Panc1 (cell line): ENCODE measurements at regions not wholly inside any gene's neighbourhood (a gene's known extent, or its start where the extent isn't known, plus 50 kb on each side); places are given as distances from the start of the nearest gene placed in this dataset.

Experiments
- ATAC-seq: fragments of 200-7000 bp; cut with Tn5 transposase; 2 replicates; pipeline ENCODE4 v1.9.1; 2020; ENCODE audit warnings: mild to moderate bottlenecking, moderate library complexity
- BruUV-seq: library from RNA; stranded (reverse); fragments of 400-500 nt; replicated peaks from 2 replicates; lab custom pipeline; 2021; lab: Mats Ljungman, UMichigan
- CTCF ChIA-PET: fragments of 300-600 bp; sonication (Branson Sonifier 250); formaldehyde crosslinking; loops from one replicate; lab custom pipeline; 2022; ENCODE audit warnings: antibody characterized with exemption; lab: Charles Lee
- POLR2A ChIA-PET: fragments of 300-600 bp; sonication (Branson Sonifier 250); formaldehyde crosslinking; loops from one replicate; lab custom pipeline; 2022; ENCODE audit warnings: antibody characterized with exemption; lab: Charles Lee
- DNase-seq: peaks from one replicate; pipeline ENCODE4 v3.0.0-alpha.2; 2010; ENCODE audit warnings: low read depth, low spot score
- H3K27ac ChIP-seq: 2 replicates; pipeline ENCODE4 v1.5.1; 2011; ENCODE audit warnings: mild to moderate bottlenecking, low read length, inconsistent platforms
- H3K27me3 ChIP-seq: fragments of 200-500 bp; sonication (Bioruptor generic); 2 replicates; pipeline ENCODE4 v1.6.0; 2014; ENCODE audit warnings: low read length, inconsistent platforms; ENCODE audit not compliant: control insufficient read depth, insufficient read depth
- H3K36me3 ChIP-seq: fragments of 200-500 bp; sonication (Bioruptor generic); 2 replicates; pipeline ENCODE4 v1.5.1; 2014; ENCODE audit warnings: inconsistent platforms, mild to moderate bottlenecking, low read length, moderate library complexity; ENCODE audit not compliant: control insufficient read depth, insufficient read depth
- H3K4me1 ChIP-seq: 2 replicates; pipeline ENCODE4 v1.5.1; 2011; ENCODE audit warnings: inconsistent platforms, mild to moderate bottlenecking, low read length, moderate library complexity; ENCODE audit not compliant: control insufficient read depth, insufficient read depth
- H3K4me3 ChIP-seq, 2 experiments: 2 replicates each; pipeline ENCODE4 v1.5.1; 2011 to 2012; ENCODE audit warnings: low read depth in 2 of 2, low read length in 2 of 2, mild to moderate bottlenecking in 2 of 2, inconsistent platforms in 1 of 2, moderate library complexity in 1 of 2
- H3K9me3 ChIP-seq: fragments of 200-500 bp; sonication (Bioruptor generic); 2 replicates; pipeline ENCODE4 v1.5.1; 2014; ENCODE audit warnings: low read depth, mild to moderate bottlenecking, inconsistent platforms, low read length, moderate library complexity; ENCODE audit not compliant: control insufficient read depth, insufficient read depth
- POLR2AphosphoS5 ChIP-seq: IDR thresholded peaks from 2 replicates; pipeline ENCODE4 v1.6.1; 2012; ENCODE audit warnings: mild to moderate bottlenecking, low read depth, low read length, moderate library complexity
- SIN3A ChIP-seq: IDR thresholded peaks from 2 replicates; pipeline ENCODE4 v1.6.1; 2012; ENCODE audit warnings: low read depth, mild to moderate bottlenecking, low read length, moderate library complexity, borderline replicate concordance; ENCODE audit not compliant: insufficient read depth
- TCF7L2 ChIP-seq: IDR thresholded peaks from 2 replicates; pipeline ENCODE4 v1.6.1; 2011; ENCODE audit warnings: mild to moderate bottlenecking, low read depth, low read length, inconsistent platforms
- in situ Hi-C: cut with HindIII; loops from 2 replicates; pipeline ENCODE4 v1.10.0; 2016; ENCODE audit warnings: low sequenced_read_pairs, low pct_unique_long_range_greater_than_20kb
- intact Hi-C: fragments of 100-400 bp; cut with micrococcal nuclease; formaldehyde crosslinking; loops from one replicate; pipeline ENCODE4 v1.10.0; 2022; ENCODE audit not compliant: unreplicated experiment
- TF ChIP-seq, protein P1 (sequence below): fragments of 450-650 bp; IDR thresholded peaks from 2 replicates; pipeline ENCODE4 v1.5.1; 2017; ENCODE audit warnings: mild to moderate bottlenecking
- TF ChIP-seq, protein P2 (sequence below), 2 experiments: IDR thresholded peaks; 2 replicates each; pipeline ENCODE4 v1.6.1; 2011 to 2012; ENCODE audit warnings: low read depth in 2 of 2, control low read depth in 1 of 2, low read length in 1 of 2, mild to moderate bottlenecking in 1 of 2, moderate library complexity in 1 of 2; ENCODE audit not compliant: insufficient read depth in 1 of 2

DNA sequence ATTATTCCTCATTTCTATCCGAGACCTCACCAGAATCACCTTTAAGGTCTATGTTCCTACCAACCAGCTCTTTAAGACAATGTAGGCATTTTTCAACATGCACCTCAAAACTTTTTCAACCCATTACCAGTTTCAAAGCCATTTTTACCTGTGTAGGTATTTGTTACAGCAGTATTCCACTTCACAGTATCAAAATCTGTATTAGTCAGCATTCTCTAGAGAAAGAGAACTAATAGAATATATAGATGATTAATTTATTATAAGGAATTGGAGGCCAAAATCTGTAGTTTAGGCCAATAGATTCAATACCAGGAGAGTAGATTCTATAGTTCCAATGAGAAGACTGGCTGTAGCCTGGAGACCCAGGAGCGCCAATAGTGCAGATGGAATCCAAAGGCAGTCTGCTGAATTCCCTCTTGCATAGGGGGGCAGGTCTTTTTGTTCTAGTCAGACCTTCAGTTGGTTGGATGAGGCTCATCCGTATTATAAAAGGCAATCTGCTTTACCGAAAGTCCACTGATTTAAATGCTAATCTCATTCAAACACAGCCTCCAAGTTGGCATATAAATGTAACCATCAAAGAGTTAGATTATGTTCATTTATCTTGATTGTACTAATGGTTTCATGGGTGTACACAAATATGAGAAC is 151.6 kb upstream of the SYT1 start:
- intact Hi-C loops, result no loop called here
- Histone ChIP-seq H3K9me3 (no peaks in the 10 kb centered on the region), H3K27ac (no peak overlapping the region), H3K4me3 (no peak overlapping the region), H3K4me1 (no peaks in the 10 kb centered on the region), H3K36me3 (no peaks in the 10 kb centered on the region), H3K27me3 (no peaks in the 10 kb centered on the region)
- TF ChIP-seq SIN3A (no peak), POLR2AphosphoS5 (no peak), TCF7L2 (no peak)
- TF ChIP-seq, protein P1, sequence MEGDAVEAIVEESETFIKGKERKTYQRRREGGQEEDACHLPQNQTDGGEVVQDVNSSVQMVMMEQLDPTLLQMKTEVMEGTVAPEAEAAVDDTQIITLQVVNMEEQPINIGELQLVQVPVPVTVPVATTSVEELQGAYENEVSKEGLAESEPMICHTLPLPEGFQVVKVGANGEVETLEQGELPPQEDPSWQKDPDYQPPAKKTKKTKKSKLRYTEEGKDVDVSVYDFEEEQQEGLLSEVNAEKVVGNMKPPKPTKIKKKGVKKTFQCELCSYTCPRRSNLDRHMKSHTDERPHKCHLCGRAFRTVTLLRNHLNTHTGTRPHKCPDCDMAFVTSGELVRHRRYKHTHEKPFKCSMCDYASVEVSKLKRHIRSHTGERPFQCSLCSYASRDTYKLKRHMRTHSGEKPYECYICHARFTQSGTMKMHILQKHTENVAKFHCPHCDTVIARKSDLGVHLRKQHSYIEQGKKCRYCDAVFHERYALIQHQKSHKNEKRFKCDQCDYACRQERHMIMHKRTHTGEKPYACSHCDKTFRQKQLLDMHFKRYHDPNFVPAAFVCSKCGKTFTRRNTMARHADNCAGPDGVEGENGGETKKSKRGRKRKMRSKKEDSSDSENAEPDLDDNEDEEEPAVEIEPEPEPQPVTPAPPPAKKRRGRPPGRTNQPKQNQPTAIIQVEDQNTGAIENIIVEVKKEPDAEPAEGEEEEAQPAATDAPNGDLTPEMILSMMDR, result no peak
- TF ChIP-seq, protein P2, sequence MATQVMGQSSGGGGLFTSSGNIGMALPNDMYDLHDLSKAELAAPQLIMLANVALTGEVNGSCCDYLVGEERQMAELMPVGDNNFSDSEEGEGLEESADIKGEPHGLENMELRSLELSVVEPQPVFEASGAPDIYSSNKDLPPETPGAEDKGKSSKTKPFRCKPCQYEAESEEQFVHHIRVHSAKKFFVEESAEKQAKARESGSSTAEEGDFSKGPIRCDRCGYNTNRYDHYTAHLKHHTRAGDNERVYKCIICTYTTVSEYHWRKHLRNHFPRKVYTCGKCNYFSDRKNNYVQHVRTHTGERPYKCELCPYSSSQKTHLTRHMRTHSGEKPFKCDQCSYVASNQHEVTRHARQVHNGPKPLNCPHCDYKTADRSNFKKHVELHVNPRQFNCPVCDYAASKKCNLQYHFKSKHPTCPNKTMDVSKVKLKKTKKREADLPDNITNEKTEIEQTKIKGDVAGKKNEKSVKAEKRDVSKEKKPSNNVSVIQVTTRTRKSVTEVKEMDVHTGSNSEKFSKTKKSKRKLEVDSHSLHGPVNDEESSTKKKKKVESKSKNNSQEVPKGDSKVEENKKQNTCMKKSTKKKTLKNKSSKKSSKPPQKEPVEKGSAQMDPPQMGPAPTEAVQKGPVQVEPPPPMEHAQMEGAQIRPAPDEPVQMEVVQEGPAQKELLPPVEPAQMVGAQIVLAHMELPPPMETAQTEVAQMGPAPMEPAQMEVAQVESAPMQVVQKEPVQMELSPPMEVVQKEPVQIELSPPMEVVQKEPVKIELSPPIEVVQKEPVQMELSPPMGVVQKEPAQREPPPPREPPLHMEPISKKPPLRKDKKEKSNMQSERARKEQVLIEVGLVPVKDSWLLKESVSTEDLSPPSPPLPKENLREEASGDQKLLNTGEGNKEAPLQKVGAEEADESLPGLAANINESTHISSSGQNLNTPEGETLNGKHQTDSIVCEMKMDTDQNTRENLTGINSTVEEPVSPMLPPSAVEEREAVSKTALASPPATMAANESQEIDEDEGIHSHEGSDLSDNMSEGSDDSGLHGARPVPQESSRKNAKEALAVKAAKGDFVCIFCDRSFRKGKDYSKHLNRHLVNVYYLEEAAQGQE (IDR thresholded peaks at IDR 0.05; ENCODE audit: insufficient read depth in 1 of 2, low read depth in 2 of 2, low read length in 1 of 2), result no peak
- no TSS peak for BruUV-seq
- in situ Hi-C loops, result no loop called here
- POLR2A ChIA-PET, result no interaction called here
- CTCF ChIA-PET, result no interaction called here
- DNase-seq (no peak), ATAC-seq (no peak)

DNA sequence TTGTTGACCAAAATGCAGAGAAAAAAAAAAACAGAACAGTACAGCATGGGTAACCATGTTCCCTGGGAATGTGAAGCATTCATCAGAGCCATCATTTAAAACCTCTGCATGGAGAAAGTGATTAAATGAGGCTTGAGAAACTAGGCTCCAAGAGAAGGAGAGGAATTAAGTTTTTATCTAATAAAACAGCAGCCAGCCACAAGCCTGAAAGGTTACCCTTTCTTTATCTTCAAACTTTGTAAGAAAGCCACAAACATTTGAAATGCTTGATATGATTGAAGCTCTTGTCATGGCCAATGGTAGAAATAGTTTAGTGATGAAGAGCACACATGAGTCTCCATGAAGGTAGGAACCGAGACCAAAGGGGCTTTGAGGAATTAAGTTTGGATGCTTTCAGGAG is 144.9 kb upstream of the SYT1 start:
- ChIA-PET CTCF (no interaction called here), POLR2A (no interaction called here)
- in situ Hi-C loops (no loop called here), intact Hi-C loops (no loop called here)
- no peak overlapping the region for H3K4me3 ChIP-seq
- H3K4me1 ChIP-seq, result no peaks in the 10 kb centered on the region
- BruUV-seq, result no TSS peak
- H3K27me3 ChIP-seq, result no peaks in the 10 kb centered on the region
- TF ChIP-seq, protein P2 (IDR thresholded peaks at IDR 0.05; ENCODE audit: insufficient read depth in 1 of 2, low read depth in 2 of 2, low read length in 1 of 2), result no peak
- no peak for TF ChIP-seq POLR2AphosphoS5
- TF ChIP-seq TCF7L2, result no peak
- TF ChIP-seq SIN3A, result no peak
- TF ChIP-seq, protein P1, result no peak
- DNase-seq (no peak), ATAC-seq (no peak)
- H3K36me3 ChIP-seq, result no peaks in the 10 kb centered on the region
- H3K9me3 ChIP-seq, result no peaks in the 10 kb centered on the region
- no peak overlapping the region for H3K27ac ChIP-seq
